ENCODE measurements at regions not wholly inside any gene's neighbourhood (a gene's known extent, or its start where the extent isn't known, plus 50 kb on each side); places are given as distances from the start of the nearest gene placed in this dataset.

DNA sequence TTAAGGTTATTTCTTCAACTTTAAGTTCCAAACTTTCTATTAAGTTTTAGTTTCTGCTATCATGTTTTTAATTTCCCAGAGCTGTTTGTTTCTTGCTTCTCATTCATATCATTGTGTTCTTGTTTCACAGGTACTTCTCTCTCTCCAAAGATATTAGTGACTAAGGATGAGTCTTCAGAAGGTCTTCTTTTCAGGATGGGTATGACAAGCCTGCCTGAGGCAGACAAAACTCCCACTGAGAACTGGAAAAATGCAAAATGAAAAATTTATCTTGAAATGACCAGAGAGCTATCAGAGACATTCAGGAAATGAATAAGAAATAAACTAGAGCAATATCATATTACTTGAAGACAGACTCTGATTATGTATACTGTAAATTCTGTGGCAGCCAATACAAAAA lies 110.8 kb upstream of the EGFR start:
- no peaks in the 10 kb centered on the region for H3K36me3 ChIP-seq
- H3K27ac ChIP-seq = no peak overlapping the region
- H3K9me3 ChIP-seq = peaks cover 0 to 6% (median 1%) of the 10 kb centered on the region in 4 donors
- TF ChIP-seq, protein P1, sequence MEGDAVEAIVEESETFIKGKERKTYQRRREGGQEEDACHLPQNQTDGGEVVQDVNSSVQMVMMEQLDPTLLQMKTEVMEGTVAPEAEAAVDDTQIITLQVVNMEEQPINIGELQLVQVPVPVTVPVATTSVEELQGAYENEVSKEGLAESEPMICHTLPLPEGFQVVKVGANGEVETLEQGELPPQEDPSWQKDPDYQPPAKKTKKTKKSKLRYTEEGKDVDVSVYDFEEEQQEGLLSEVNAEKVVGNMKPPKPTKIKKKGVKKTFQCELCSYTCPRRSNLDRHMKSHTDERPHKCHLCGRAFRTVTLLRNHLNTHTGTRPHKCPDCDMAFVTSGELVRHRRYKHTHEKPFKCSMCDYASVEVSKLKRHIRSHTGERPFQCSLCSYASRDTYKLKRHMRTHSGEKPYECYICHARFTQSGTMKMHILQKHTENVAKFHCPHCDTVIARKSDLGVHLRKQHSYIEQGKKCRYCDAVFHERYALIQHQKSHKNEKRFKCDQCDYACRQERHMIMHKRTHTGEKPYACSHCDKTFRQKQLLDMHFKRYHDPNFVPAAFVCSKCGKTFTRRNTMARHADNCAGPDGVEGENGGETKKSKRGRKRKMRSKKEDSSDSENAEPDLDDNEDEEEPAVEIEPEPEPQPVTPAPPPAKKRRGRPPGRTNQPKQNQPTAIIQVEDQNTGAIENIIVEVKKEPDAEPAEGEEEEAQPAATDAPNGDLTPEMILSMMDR (IDR thresholded peaks at IDR 0.05) = no peak
- no peak for TF ChIP-seq EP300 (IDR thresholded peaks at IDR 0.05)
- TF ChIP-seq POLR2AphosphoS5 (IDR thresholded peaks at IDR 0.05) = no peak
- no peak for TF ChIP-seq POLR2A (IDR thresholded peaks at IDR 0.05)
- H3K4me1 ChIP-seq = no peaks in the 10 kb centered on the region
- H3K27me3 ChIP-seq = no peaks in the 10 kb centered on the region
- H3K4me3 ChIP-seq = no peak overlapping the region
- intact Hi-C loops (cut with DNase I; ENCODE audit: low total_unique reads) = no loop called here
- no peak for DNase-seq

DNA sequence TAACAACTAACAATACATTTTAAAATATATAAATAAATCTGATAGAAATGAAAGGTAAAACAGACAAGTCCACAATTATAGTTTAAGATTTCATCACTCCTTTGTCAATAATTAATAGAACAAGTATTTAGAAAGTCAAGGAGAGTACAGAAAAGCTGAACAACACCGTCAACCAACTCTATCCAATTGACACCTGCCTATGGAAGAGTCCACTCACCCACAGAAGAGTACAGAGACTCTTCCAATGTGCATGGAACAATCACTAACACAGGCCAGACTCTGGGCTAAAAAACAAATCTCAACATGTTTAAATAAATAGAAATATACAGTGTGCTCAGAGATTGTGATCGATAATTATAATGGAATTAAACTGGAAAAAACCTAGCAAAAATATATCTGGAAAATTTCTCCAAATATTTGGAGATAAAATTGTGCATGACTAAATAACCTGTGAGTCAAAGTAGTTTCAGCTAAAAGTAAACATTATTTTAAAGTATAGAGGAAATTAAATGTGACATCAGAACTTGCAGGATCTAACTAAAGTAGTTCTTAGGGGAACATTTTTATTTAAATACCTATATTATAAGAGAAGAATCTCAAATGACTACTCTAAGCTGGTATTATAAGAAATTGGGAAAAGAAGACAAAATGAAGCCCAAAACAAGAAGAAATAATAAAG lies 109.9 kb upstream of the EGFR start:
- H3K4me1 ChIP-seq = no peaks in the 10 kb centered on the region
- no peak overlapping the region for H3K4me3 ChIP-seq
- H3K27me3 ChIP-seq = no peaks in the 10 kb centered on the region
- no peak for DNase-seq
- intact Hi-C loops (cut with DNase I; ENCODE audit: low total_unique reads) = no loop called here
- TF ChIP-seq POLR2A (IDR thresholded peaks at IDR 0.05) = no peak
- TF ChIP-seq POLR2AphosphoS5 (IDR thresholded peaks at IDR 0.05) = no peak
- no peak for TF ChIP-seq EP300 (IDR thresholded peaks at IDR 0.05)
- TF ChIP-seq, protein P1 (IDR thresholded peaks at IDR 0.05) = no peak
- H3K36me3 ChIP-seq = no peaks in the 10 kb centered on the region
- peaks cover 0 to 6% (median 1%) of the 10 kb centered on the region in 4 donors for H3K9me3 ChIP-seq
- 74 to 86% (median 80%) methylated on average over 2 of the region's 2 CpGs for WGBS, 5 donors
- H3K27ac ChIP-seq = no peak overlapping the region

DNA sequence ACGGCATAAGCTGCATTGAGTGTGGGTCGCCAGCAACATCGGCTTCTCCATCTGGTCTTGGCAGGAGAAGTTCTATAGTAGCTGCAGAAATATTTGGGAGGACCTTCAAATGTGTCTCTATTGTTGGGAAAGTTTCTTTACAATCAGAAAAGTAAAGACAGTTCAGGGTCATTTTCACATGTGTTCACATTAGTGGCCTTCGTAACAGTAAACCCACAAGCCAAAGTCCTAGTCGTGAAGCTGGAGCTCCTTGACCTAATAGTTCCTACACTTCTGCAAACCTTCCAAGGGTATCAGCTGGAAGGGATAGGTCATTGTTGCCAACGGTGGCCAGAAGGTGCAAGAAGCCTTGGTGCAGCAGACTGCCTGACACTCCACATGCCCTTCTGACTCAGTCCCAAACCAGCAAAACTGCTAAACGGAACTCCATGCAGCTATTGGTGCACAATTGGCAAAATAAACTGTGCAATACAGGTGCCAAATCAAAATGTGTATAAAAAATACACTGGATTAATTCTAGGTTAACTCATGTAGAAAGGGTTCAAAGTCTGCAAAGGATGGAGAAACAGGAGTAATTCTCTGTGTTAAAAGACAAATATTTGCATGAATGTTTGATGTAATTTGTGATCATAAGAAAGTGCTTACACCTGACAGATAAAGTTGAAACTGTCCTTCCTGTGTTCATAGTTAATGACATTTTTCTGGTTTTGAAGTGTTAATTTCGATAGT lies 102.8 kb upstream of the EGFR start:
- 74 to 86% (median 78%) methylated on average over 8 of the region's 8 CpGs for WGBS, 5 donors
- H3K36me3 ChIP-seq = no peaks in the 10 kb centered on the region
- no peak overlapping the region for H3K4me3 ChIP-seq
- intact Hi-C loops (cut with DNase I; ENCODE audit: low total_unique reads) = no loop called here
- no peak for DNase-seq
- H3K4me1 ChIP-seq = no peaks in the 10 kb centered on the region
- H3K27ac ChIP-seq = no peak overlapping the region
- TF ChIP-seq POLR2A (IDR thresholded peaks at IDR 0.05) (no peak), POLR2AphosphoS5 (IDR thresholded peaks at IDR 0.05) (no peak), EP300 (IDR thresholded peaks at IDR 0.05) (no peak)
- TF ChIP-seq, protein P1 (IDR thresholded peaks at IDR 0.05) = no peak
- no peaks in the 10 kb centered on the region for H3K9me3 ChIP-seq
- no peaks in the 10 kb centered on the region for H3K27me3 ChIP-seq

GRCh38 chr7:54917613-54918391 lies 101.0 kb upstream of the EGFR start:
- DNase-seq = no peak
- H3K36me3 ChIP-seq = no peaks in the 10 kb centered on the region
- WGBS, 5 donors = 77 to 87% (median 83%) methylated on average over 5 of the region's 5 CpGs
- no peak overlapping the region for H3K4me3 ChIP-seq
- no peaks in the 10 kb centered on the region for H3K27me3 ChIP-seq
- TF ChIP-seq POLR2A (IDR thresholded peaks at IDR 0.05) (no peak), EP300 (IDR thresholded peaks at IDR 0.05) (no peak), POLR2AphosphoS5 (IDR thresholded peaks at IDR 0.05) (no peak)
- TF ChIP-seq, protein P1 (IDR thresholded peaks at IDR 0.05) = no peak
- H3K9me3 ChIP-seq = no peaks in the 10 kb centered on the region
- no peaks in the 10 kb centered on the region for H3K4me1 ChIP-seq
- intact Hi-C loops (cut with DNase I; ENCODE audit: low total_unique reads) = no loop called here
- no peak overlapping the region for H3K27ac ChIP-seq
